ENCODE measurements at regions not wholly inside any gene's neighbourhood (a gene's known extent, or its start where the extent isn't known, plus 50 kb on each side); places are given as distances from the start of the nearest gene placed in this dataset.
A peak's percentile ranks its signal among the peaks of the same experiment; 100 is the strongest.

DNA sequence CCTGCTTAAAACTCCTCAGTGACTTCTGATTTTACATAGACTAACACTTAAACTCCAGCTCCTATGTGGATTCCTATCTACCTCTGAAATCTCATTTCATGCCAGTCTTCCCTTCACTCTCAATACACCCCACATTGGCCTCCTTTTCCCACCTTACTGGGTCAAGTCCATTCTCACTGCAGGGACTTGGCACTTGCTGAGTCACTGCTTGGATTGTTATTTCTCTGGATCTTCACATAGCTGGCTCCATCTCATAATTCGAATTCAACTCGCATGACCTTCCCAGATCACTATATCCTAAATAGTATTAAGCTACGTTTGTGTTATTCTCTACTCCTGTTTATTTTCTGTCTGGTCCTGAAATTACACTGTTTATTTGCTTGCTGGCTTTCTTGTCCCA lies 59.6 kb upstream of the FRMD4B start:
- no peak for DNase-seq (ENCODE audit: low read depth)
- H3K4me3 ChIP-seq (ENCODE audit: low read depth, low read length): no peak overlapping the region
- TF ChIP-seq, protein P1, sequence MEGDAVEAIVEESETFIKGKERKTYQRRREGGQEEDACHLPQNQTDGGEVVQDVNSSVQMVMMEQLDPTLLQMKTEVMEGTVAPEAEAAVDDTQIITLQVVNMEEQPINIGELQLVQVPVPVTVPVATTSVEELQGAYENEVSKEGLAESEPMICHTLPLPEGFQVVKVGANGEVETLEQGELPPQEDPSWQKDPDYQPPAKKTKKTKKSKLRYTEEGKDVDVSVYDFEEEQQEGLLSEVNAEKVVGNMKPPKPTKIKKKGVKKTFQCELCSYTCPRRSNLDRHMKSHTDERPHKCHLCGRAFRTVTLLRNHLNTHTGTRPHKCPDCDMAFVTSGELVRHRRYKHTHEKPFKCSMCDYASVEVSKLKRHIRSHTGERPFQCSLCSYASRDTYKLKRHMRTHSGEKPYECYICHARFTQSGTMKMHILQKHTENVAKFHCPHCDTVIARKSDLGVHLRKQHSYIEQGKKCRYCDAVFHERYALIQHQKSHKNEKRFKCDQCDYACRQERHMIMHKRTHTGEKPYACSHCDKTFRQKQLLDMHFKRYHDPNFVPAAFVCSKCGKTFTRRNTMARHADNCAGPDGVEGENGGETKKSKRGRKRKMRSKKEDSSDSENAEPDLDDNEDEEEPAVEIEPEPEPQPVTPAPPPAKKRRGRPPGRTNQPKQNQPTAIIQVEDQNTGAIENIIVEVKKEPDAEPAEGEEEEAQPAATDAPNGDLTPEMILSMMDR (IDR thresholded peaks at IDR 0.05; ENCODE audit: insufficient read depth, low read length): no peak

DNA sequence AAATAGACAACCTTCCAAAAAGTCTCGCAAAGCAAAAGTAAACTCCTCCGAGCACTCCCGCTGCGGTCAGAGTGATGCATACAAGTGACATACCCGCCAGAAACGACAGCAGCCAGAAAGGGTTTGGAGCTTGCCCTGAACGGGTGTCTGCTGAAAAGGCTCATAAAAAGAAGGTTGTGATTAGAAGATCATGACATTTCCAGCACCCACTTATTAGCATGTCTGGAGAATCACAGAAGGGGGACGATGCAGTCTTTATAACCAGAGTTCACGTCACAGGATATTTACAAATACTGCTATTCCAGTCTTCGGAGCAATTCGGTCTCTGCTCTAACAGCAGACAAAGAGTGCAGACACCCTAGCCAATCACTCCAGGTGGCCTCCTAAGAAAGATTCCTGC lies 59.1 kb upstream of the FRMD4B start:
- TF ChIP-seq, protein P1 (IDR thresholded peaks at IDR 0.05; ENCODE audit: insufficient read depth, low read length): no peak
- DNase-seq (ENCODE audit: low read depth): peak; percentile 47
- peak overlapping the region; percentile 55 for H3K4me3 ChIP-seq (ENCODE audit: low read depth, low read length)

DNA sequence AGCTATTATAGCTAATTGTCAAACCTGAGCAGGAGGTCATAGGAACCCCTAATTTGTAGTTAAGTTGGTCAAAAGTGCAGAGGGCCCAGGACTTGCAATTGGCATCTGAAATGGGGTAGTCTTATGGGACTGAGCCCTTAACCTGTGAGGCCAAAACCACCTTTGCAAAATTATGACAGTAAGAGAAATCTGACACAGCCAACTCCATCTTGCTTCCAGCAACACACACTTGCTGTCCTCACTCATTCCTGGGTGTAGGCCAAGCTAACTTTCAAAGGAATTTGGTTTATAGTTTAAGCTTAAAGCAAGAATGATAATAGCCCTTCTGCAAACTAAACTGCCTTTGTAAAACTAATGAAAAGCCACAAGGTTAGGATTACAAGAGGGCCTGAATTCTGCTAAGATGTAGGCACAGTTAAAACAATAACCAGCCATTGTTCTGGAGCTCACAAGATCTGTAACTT lies 57.6 kb upstream of the FRMD4B start:
- TF ChIP-seq, protein P1 (IDR thresholded peaks at IDR 0.05; ENCODE audit: insufficient read depth, low read length): no peak
- no peak overlapping the region for H3K4me3 ChIP-seq (ENCODE audit: low read depth, low read length)
- peak; percentile 29 for DNase-seq (ENCODE audit: low read depth)

DNA sequence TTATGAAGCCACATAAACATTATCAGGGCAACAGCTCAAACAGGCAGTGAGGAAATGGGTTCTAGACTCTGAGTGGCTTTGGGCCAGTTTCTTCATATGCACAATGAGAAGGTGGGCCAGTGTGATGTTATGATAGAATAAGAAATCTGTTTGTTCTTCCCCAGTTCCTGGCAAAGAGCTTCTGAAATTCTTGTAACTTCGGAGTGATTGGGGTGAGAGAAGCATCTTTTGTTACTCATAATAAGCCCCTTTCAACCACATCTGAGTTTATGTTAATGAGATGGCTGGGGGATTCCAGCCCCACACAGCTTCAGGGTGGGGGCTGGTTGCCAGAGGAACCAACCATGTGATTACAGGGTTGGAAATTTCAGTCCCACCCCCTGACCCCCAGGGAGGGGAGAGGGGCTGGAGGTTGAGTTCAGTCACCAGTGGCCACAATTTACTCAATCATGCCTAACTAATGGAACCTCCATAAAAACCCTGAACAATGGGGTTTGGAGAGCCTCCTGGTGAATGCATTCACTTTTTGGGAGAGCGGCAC lies 57.0 kb upstream of the FRMD4B start:
- TF ChIP-seq, protein P1 (IDR thresholded peaks at IDR 0.05; ENCODE audit: insufficient read depth, low read length): no peak
- no peak overlapping the region for H3K4me3 ChIP-seq (ENCODE audit: low read depth, low read length)
- DNase-seq (ENCODE audit: low read depth): no peak

DNA sequence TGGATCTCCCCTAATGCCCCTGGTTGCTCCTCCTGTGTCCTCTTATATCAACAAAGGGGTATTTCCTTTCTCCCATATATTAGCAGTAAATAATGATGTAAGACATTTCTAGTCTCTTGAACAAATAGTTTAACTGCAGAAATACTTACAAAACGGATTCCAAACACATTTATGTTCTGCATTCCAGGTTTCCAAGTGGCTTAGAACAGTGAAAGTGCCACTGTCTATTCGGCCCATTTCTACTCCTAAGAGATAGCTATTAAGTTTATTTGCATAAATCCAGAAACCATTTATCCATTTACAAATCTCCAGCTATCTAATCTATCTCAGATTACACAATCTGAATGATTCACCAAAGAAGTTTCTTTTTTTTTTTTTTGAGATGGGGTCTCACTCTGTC lies 55.8 kb upstream of the FRMD4B start:
- DNase-seq (ENCODE audit: low read depth): no peak
- H3K4me3 ChIP-seq (ENCODE audit: low read depth, low read length): no peak overlapping the region
- TF ChIP-seq, protein P1 (IDR thresholded peaks at IDR 0.05; ENCODE audit: insufficient read depth, low read length): no peak

DNA sequence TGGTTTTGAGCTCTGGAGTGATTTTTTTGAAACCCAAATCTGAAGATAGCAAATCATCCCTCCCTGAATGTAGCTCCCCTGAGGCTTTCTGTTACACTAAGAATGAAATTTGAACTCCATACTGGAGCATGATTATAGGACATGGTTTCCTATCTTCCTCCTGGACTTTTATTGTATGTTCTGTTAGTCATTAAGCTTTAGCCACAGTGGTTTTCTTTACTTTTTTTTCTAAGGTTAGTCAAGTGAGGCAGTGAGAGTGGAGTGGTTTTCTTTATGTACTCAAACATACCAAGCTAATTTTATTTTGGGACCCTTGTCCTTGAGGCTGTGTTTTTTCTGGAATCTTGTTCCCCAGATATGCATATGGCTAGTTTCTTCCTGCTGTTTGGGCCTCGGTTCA lies 55.2 kb upstream of the FRMD4B start:
- no peak overlapping the region for H3K4me3 ChIP-seq (ENCODE audit: low read depth, low read length)
- DNase-seq (ENCODE audit: low read depth): no peak
- TF ChIP-seq, protein P1 (IDR thresholded peaks at IDR 0.05; ENCODE audit: insufficient read depth, low read length): no peak

Data from fibroblast of the aortic adventitia (primary cell).